ENCODE measurements at regions not wholly inside any gene's neighbourhood (a gene's known extent, or its start where the extent isn't known, plus 50 kb on each side); places are given as distances from the start of the nearest gene placed in this dataset.

DNA sequence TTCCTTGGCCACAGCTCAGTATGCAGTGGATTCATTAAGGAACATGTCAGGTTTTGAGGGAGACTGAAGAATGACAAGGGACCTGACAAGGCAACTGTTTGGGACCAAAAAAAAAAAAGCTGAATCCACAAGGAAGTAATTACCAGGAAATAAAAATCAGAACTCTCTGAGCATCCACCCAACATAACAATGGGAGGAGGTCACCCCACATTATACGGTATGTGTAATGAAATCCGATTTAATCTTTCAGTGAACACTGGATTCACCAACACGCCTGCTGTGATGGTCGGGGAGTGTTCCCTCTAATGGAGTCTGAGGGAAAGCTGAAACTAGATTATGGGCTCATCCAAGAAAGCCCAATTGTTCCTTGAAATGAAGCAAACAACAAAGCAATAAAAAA lies 329.3 kb downstream of the ETAA1 start (continued):
- TF ChIP-seq ZNF512B (CRISPR knock-in tag; IDR thresholded peaks at IDR 0.05; ENCODE audit: borderline replicate concordance) (no peak), ZNF362 (CRISPR knock-in tag; IDR thresholded peaks at IDR 0.05; ENCODE audit: borderline replicate concordance) (no peak), U2AF1 (optimal IDR thresholded peaks at IDR 0.05; ENCODE audit: low read depth, low read length) (no peak), ETV5 (CRISPR knock-in tag; IDR thresholded peaks at IDR 0.05; ENCODE audit: borderline replicate concordance) (no peak)

DNA sequence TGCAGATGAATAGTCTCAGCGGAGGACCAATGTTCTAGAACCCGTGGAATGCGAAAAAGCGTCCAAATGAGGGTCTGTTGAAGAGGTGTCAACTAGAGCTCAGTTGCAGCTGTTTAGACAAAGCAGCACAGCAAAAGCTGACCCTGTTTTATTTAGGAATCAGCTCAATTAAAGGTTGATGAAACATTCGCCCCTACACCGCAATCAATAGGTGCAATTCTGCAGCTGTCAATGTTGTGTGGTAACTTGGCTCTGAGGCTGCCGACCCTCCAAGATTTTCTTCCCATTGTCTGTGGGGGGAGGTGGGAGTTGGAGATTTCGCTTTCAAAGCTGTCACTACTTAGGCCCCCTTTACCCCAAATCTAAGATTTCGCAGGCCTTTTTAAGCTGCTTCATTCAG lies 330.0 kb downstream of the ETAA1 start:
- WGBS (ENCODE audit: low lambda C conversion rate) = 40% methylated on average over 9 of the region's 9 CpGs
- Histone ChIP-seq H3K9ac (ENCODE audit: insufficient read depth, low read depth, low read length) (no peak overlapping the region), H3K4me2 (ENCODE audit: low read depth, low read length) (no peak overlapping the region), H3K27ac (ENCODE audit: extremely low read length, insufficient read depth, low read length) (no peak overlapping the region), H3K36me3 (replicated peaks in 1 of 2; ENCODE audit: control insufficient read depth in 1 of 2, insufficient read depth in 2 of 2, low read length in 2 of 2) (no peaks in the 10 kb centered on the region), H2AFZ (ENCODE audit: low read length) (no peak overlapping the region), H3K4me3 (replicated peaks in 1 of 3; ENCODE audit: insufficient read depth in 1 of 3, low read depth in 2 of 3, low read length in 3 of 3) (no peak overlapping the region), H3K9me3 (ENCODE audit: low read length) (peaks cover under 1% of the 10 kb centered on the region; the same call in 1 of the 2 replicates), H3K4me1 (ENCODE audit: insufficient read depth, low read length) (peaks cover 27% of the 10 kb centered on the region), H4K20me1 (ENCODE audit: insufficient read depth, low read length) (no peaks in the 10 kb centered on the region), H3K27me3 (ENCODE audit: control insufficient read depth in 1 of 2, insufficient read depth in 2 of 2, low read length in 2 of 2) (no peaks in the 10 kb centered on the region; a peak in 1 of 5 replicates), H3K79me2 (ENCODE audit: insufficient read depth, low read length) (no peaks in the 10 kb centered on the region)
- ATAC-seq = no peak
- intact Hi-C loops (cut with micrococcal nuclease; ENCODE audit: unreplicated experiment) (no loop called here), in situ Hi-C loops (cut with HindIII; ENCODE audit: extremely low pct_ligation_motif_present, low pct_unique_long_range_greater_than_20kb) (no loop called here)
- DNase-seq (ENCODE audit: low spot score) = no peak
- ChIA-PET CTCF (ENCODE audit: low intra/inter-chr PET ratio, low total read pairs) (no interaction called here), POLR2A (no interaction called here)
- no TSS peak for BruUV-seq (replicated peaks)
- FAIRE-seq = no peak
- TF ChIP-seq STAT6 (CRISPR knock-in tag; IDR thresholded peaks at IDR 0.05; ENCODE audit: borderline replicate concordance) (no peak), HNRNPK (IDR thresholded peaks at IDR 0.05; ENCODE audit: low read depth, low read length, poor library complexity, severe bottlenecking) (no peak), RARA (CRISPR knock-in tag; IDR thresholded peaks at IDR 0.05) (no peak), TBL1XR1 (IDR thresholded peaks at IDR 0.05; ENCODE audit: borderline replicate concordance, low read length, partially characterized antibody) (no peak), KLF11 (CRISPR knock-in tag; IDR thresholded peaks at IDR 0.05) (no peak), MEIS1 (CRISPR knock-in tag; IDR thresholded peaks at IDR 0.05; ENCODE audit: borderline replicate concordance) (no peak), NR2F2 (IDR thresholded peaks at IDR 0.05; ENCODE audit: borderline replicate concordance, low read depth) (no peak), HMG20B (CRISPR knock-in tag; conservative IDR thresholded peaks at IDR 0.05) (no peak), ZNF12 (CRISPR knock-in tag; IDR thresholded peaks at IDR 0.05) (no peak), SP140L (CRISPR knock-in tag; IDR thresholded peaks at IDR 0.05; ENCODE audit: borderline replicate concordance) (no peak), ZNF563 (CRISPR knock-in tag; IDR thresholded peaks at IDR 0.05) (no peak)
- TF ChIP-seq, protein P1, sequence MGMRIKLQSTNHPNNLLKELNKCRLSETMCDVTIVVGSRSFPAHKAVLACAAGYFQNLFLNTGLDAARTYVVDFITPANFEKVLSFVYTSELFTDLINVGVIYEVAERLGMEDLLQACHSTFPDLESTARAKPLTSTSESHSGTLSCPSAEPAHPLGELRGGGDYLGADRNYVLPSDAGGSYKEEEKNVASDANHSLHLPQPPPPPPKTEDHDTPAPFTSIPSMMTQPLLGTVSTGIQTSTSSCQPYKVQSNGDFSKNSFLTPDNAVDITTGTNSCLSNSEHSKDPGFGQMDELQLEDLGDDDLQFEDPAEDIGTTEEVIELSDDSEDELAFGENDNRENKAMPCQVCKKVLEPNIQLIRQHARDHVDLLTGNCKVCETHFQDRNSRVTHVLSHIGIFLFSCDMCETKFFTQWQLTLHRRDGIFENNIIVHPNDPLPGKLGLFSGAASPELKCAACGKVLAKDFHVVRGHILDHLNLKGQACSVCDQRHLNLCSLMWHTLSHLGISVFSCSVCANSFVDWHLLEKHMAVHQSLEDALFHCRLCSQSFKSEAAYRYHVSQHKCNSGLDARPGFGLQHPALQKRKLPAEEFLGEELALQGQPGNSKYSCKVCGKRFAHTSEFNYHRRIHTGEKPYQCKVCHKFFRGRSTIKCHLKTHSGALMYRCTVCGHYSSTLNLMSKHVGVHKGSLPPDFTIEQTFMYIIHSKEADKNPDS (CRISPR knock-in tag; IDR thresholded peaks at IDR 0.05) = no peak
